Tibial artery (tissue), 4 donors: ENCODE measurements at regions not wholly inside any gene's neighbourhood (a gene's known extent, or its start where the extent isn't known, plus 50 kb on each side); places are given as distances from the start of the nearest gene placed in this dataset.
"Not testable (repeated sequence)": the region's sequence is repeated elsewhere in the genome, so short reads cannot be mapped to it uniquely, and the experiment has no call there.

ENCODE experiments used
- DNase-seq, 2 donors: peaks; one replicate each; pipeline ENCODE4 v3.0.0-alpha.2; 2019
- H3K27ac ChIP-seq, 2 donors: fragments of 200-600 bp; sonication (generic) in 1 of 2; 1 replicate in 1 of 2; 2 replicates in 1 of 2; pipeline ENCODE4 v1.5.1; 2018 to 2019; ENCODE audit warnings: mild to moderate bottlenecking in 1 of 2
- H3K27me3 ChIP-seq, 2 donors: fragments of 200-600 bp; sonication (generic) in 1 of 2; one replicate each; pipeline versions ENCODE4 v1.5.1 to v1.6.0; 2016 to 2019
- H3K36me3 ChIP-seq, 3 donors: fragments of 200-600 bp; sonication (generic) in 2 of 3; one replicate each; pipeline ENCODE4 v1.5.1; 2016 to 2019; ENCODE audit warnings: mild to moderate bottlenecking in 2 of 3
- H3K4me1 ChIP-seq, 4 donors: fragments of 200-600 bp; sonication (generic) in 2 of 4; 1 replicate in 3 of 4; 2 replicates in 1 of 4; pipeline ENCODE4 v1.5.1; 2016 to 2019
- H3K4me3 ChIP-seq, 2 donors: fragments of 200-600 bp; sonication (generic) in 1 of 2; 1 replicate in 1 of 2; 2 replicates in 1 of 2; pipeline ENCODE4 v1.5.1; 2018 to 2019; ENCODE audit warnings: mild to moderate bottlenecking in 2 of 2
- H3K9me3 ChIP-seq, 3 donors: fragments of 200-600 bp; sonication (generic) in 1 of 3; one replicate each; pipeline ENCODE4 v1.5.1; 2016 to 2019
- intact Hi-C: fragments of 100-400 bp; cut with DNase I; formaldehyde crosslinking; loops from one replicate; pipeline ENCODE4 v1.15.0; 2023; ENCODE audit warnings: low total_unique reads
- TF ChIP-seq, protein P1 (sequence below), 2 experiments: fragments of 200-600 bp in 1 of 2; fragments of 450-650 bp in 1 of 2; IDR thresholded peaks; one replicate each; pipeline ENCODE4 v1.5.1; 2017 to 2019; ENCODE audit warnings: antibody characterized with exemption in 2 of 2, mild to moderate bottlenecking in 1 of 2, moderate library complexity in 1 of 2

DNA sequence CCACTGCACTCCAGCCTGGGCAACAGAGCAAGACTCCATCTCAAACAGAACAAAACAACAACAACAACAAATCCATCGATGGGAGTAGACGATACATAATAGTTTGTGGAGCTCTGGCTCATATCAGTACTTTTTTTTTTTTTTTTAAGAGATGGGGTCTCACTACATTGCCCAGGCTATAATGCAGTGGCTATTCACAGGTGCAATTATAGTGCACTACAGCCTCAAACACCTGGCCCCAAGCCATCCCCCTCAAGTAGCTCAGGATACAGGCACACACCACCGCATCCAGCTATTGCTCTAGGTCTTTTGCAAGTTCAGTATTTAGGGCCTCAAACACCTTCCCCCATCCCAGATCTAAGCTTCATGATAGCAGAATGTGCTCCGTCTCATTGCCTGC is 110.6 kb downstream of the KATNIP start:
- TF ChIP-seq, protein P1, sequence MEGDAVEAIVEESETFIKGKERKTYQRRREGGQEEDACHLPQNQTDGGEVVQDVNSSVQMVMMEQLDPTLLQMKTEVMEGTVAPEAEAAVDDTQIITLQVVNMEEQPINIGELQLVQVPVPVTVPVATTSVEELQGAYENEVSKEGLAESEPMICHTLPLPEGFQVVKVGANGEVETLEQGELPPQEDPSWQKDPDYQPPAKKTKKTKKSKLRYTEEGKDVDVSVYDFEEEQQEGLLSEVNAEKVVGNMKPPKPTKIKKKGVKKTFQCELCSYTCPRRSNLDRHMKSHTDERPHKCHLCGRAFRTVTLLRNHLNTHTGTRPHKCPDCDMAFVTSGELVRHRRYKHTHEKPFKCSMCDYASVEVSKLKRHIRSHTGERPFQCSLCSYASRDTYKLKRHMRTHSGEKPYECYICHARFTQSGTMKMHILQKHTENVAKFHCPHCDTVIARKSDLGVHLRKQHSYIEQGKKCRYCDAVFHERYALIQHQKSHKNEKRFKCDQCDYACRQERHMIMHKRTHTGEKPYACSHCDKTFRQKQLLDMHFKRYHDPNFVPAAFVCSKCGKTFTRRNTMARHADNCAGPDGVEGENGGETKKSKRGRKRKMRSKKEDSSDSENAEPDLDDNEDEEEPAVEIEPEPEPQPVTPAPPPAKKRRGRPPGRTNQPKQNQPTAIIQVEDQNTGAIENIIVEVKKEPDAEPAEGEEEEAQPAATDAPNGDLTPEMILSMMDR (IDR thresholded peaks at IDR 0.05) = no peak
- Histone ChIP-seq H3K4me1 (no peaks in the 10 kb centered on the region), H3K27ac (no peak overlapping the region), H3K36me3 (peaks cover 0 to 8% (median 7%) of the 10 kb centered on the region in 3 donors), H3K27me3 (no peaks in the 10 kb centered on the region), H3K4me3 (no peak overlapping the region), H3K9me3 (no peaks in the 10 kb centered on the region)
- intact Hi-C loops = no loop called here
- DNase-seq = no peak

DNA sequence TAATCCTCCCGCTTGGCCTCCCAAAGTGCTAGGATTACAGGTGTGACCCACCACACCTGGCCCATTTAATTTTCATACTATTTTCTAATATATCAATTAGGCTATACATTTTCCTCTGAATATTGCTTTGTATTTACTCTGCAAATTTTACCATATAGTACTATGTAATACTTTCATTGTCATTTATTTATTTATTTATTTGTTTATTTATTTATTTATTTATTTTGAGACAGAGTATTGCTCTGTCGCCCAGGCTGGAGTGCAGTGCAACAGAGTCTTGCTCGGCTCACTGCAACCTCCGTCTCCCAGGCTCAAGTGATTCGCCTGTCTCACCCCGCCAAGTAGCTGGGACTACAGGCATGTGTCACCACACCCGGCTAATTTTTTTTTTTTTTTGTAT is 113.3 kb downstream of the KATNIP start:
- H3K9me3 ChIP-seq, H3K36me3 ChIP-seq, H3K4me1 ChIP-seq, DNase-seq, H3K27me3 ChIP-seq, H3K4me3 ChIP-seq, H3K27ac ChIP-seq, intact Hi-C loops: not testable (repeated sequence)

DNA sequence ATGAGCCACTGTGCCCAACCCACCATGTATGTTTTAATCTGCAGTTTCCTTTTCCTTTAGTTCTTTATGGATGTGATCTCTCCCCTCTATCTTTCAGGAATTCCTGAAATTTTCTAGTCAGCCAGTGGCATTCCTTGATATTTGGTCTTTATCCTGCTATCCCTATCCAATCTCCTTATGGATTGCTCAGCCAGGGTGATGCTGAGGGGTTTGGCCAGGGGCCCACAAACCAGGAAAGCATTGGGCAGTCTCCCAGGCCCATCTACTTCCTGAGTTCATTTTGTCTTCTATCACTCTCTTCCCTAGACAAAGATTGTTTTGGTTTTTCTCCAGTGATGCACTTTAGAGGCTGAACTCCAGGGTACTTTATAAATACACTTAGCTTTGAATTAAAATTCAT is 115.9 kb downstream of the KATNIP start:
- Histone ChIP-seq H3K9me3 (no peaks in the 10 kb centered on the region), H3K27me3 (no peaks in the 10 kb centered on the region), H3K4me1 (no peaks in the 10 kb centered on the region), H3K36me3 (no peaks in the 10 kb centered on the region), H3K27ac (no peak overlapping the region), H3K4me3 (no peak overlapping the region)
- TF ChIP-seq, protein P1 (IDR thresholded peaks at IDR 0.05) = no peak
- intact Hi-C loops = no loop called here
- no peak for DNase-seq

DNA sequence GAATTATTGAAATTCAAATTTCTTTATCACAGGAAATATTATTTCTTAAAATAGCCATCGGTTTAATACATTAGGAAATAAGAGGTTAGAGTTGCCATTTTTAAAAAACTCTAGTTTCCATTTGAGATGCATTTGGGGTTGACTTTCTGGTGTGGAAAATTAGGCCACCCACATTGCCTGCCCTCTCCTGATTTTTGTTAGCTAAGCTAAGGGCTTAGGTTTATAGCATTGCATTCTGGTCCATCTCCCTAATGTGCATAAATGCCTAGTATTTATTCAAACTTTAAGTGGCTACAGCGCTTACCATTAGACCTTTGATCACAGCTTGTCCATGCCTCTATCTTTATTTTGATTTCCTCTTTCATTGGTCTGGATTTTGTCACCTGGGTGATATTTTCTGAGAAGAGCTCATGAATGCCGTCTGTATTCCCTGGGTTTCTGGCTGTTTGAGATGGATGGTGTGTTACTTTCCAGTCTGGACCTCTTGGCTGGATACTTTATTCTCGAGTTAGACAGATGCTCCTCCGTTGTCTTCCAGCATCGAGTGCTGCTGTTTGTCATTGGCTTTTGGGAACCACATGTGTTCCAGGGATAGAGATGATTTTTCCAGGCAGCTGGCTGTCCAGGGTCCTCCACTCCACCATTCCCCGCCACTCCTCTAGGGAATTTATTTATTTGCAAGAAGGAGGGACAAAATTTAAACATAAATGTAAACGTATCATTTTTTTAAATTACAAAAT is 120.3 kb downstream of the KATNIP start:
- intact Hi-C loops = no loop called here
- no peak overlapping the region for H3K4me3 ChIP-seq
- no peak overlapping the region for H3K27ac ChIP-seq
- no peaks in the 10 kb centered on the region for H3K9me3 ChIP-seq
- H3K27me3 ChIP-seq = no peaks in the 10 kb centered on the region
- DNase-seq = no peak
- no peaks in the 10 kb centered on the region for H3K4me1 ChIP-seq
- peaks cover 0 to 10% (median 0%) of the 10 kb centered on the region in 3 donors for H3K36me3 ChIP-seq
- TF ChIP-seq, protein P1 (IDR thresholded peaks at IDR 0.05) = no peak

DNA sequence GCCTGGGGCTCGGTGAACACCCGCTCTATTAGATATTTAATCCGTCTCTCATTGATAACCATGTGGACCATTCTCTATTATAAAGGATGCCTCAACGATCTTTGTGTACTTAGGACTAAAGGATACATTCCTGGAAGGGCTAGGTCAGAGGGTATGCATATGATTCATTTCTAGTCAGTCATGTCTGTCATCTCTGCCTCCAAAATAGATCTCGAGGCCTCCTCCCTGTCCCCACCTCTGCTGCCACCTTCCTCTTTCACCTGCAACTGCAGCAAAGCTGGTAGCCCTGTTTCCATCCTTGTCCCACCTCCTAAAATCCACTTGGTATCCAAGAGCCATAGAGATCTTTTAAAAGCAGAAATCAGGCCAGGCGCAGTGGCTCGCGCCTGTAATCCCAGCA is 121.5 kb downstream of the KATNIP start:
- no peak overlapping the region for H3K27ac ChIP-seq
- TF ChIP-seq, protein P1 (IDR thresholded peaks at IDR 0.05) = no peak
- no peak for DNase-seq
- H3K4me1 ChIP-seq = peaks cover 0 to 2% (median 0%) of the 10 kb centered on the region in 4 donors
- peaks cover 0 to 10% (median 0%) of the 10 kb centered on the region in 3 donors for H3K36me3 ChIP-seq
- H3K27me3 ChIP-seq = no peaks in the 10 kb centered on the region
- H3K9me3 ChIP-seq = no peaks in the 10 kb centered on the region
- intact Hi-C loops = no loop called here
- no peak overlapping the region for H3K4me3 ChIP-seq

DNA sequence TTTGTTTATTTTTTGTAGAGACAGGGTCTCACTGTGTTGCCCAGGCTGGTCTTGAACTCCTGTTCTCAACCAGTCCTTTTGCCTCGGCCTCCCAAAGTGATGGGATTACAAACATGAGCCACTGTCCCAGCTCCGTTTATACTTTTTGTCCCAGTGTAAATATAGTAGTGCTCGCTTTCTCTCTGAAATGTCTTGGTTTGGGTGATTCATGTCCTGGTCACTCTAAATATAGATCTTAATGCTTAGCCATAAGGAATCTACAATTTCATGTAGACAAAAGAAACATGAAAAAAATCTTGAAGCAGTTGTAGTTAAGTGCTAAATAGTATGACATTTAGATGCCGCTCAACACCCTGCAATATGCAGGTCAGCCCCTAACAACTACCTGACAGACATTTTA is 126.9 kb downstream of the KATNIP start:
- peaks cover 0 to 6% (median 0%) of the 10 kb centered on the region in 4 donors for H3K4me1 ChIP-seq
- H3K27ac ChIP-seq = no peak overlapping the region
- H3K4me3 ChIP-seq = no peak overlapping the region
- H3K36me3 ChIP-seq = peaks cover 17 to 45% (median 42%) of the 10 kb centered on the region in 3 donors
- no peaks in the 10 kb centered on the region for H3K9me3 ChIP-seq
- H3K27me3 ChIP-seq = no peaks in the 10 kb centered on the region
- TF ChIP-seq, protein P1 (IDR thresholded peaks at IDR 0.05) = no peak
- intact Hi-C loops = no loop called here
- DNase-seq = no peak
